GM18868 (cell line): ENCODE measurements at regions not wholly inside any gene's neighbourhood (a gene's known extent, or its start where the extent isn't known, plus 50 kb on each side); places are given as distances from the start of the nearest gene placed in this dataset.
"Not testable (repeated sequence)": the region's sequence is repeated elsewhere in the genome, so short reads cannot be mapped to it uniquely, and the experiment has no call there.

ENCODE experiments used
- ATAC-seq: cut with Tn5 transposase; IDR thresholded peaks from one replicate; pipeline ENCODE4 v1.9.1; 2021; ENCODE audit warnings: mild to moderate bottlenecking, moderate library complexity; ENCODE audit not compliant: unreplicated experiment

- ATAC-seq, result no peak
These were observed 589.8 kb downstream of the KCNH5 start for GRCh38 chr14:62455446-62455845.

- ATAC-seq, result no peak
These were observed 582.3 kb downstream of the KCNH5 start for GRCh38 chr14:62462988-62463387.

DNA sequence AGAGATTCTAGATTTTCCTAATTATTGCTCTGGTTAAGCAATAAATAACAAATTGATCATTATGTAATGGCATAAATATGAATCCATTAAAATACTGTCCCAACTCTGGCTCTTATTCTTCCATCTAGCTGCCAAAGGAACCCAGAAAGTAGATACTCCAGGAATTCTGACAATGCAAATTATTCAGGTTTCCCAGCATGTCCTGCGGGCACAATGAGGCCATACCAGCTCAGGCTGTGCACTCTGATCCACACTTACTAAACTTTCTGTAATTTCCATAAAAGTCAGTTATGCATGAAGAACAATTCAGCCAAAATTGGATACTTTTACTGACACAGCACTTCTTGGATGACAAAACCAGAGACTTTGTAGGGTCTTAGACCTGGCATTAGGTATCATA lies 576.3 kb downstream of the KCNH5 start:
- no peak for ATAC-seq

- ATAC-seq, result no peak
These were observed 574.3 kb downstream of the KCNH5 start for GRCh38 chr14:62470935-62471334.

GRCh38 chr14:62491146-62491545 lies 554.1 kb downstream of the KCNH5 start:
- no peak for ATAC-seq

- no peak for ATAC-seq
These were observed 547.5 kb downstream of the KCNH5 start for GRCh38 chr14:62497708-62498107.

- ATAC-seq, result no peak
These were observed 544.1 kb downstream of the KCNH5 start for GRCh38 chr14:62501021-62501750.

- no peak for ATAC-seq
These were observed 540.2 kb downstream of the KCNH5 start for GRCh38 chr14:62505045-62505444.

DNA sequence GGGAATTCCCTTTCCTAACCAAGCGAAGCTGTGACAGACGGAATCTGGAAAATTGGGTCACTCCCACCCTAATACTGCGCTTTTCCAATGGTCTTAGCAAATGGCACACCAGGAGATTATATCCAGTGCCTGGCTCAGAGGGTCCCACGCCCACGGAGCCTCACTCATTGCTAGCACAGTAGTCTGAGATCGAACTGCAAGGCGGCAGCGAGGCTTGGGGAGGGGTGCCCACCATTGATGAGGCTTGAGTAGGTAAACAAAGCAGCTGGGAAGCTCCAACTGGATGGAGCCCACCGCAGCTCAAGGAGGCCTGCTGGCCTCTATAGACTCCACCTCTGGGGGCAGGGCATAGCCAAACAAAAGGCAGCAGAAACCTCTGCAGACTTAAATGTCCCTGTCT lies 523.9 kb downstream of the KCNH5 start:
- ATAC-seq, result not testable (repeated sequence)

DNA sequence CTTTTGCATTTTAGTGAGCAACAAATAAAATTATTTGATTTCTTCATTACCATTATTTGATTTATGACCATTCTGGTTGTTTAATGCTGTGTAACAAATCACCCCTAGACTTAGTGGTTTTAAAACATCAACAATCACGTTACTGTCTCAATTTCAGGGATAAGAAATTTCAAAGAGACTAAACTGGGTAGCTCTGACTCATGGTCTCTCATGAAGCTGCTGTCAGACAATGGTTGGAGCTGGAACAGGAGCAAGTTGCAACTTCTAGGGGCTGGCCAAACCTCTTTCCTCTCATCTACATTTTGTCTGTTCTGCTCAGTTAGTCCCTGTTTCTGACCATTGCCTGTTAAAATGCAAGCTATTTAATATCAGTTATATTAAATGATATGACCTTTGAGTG lies 517.0 kb downstream of the KCNH5 start:
- no peak for ATAC-seq

DNA sequence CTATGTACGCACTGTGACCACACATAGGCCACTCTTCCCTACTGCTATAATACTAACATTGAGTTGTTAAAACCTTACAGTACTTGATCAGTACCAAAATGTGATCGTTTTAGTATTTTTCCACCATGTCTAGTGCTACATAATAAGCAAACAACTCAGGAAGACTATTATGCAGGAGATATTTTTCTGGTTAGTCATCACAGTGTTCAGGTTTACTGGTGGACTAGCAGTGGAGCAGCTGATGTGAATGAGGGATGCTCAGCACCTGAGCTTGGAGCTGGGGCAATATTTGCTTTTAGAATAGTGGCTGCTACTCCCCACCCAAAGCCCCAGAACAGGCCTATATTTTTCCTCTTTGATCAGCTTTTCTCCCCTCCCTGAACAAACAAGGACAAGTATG lies 513.1 kb downstream of the KCNH5 start:
- ATAC-seq, result no peak

DNA sequence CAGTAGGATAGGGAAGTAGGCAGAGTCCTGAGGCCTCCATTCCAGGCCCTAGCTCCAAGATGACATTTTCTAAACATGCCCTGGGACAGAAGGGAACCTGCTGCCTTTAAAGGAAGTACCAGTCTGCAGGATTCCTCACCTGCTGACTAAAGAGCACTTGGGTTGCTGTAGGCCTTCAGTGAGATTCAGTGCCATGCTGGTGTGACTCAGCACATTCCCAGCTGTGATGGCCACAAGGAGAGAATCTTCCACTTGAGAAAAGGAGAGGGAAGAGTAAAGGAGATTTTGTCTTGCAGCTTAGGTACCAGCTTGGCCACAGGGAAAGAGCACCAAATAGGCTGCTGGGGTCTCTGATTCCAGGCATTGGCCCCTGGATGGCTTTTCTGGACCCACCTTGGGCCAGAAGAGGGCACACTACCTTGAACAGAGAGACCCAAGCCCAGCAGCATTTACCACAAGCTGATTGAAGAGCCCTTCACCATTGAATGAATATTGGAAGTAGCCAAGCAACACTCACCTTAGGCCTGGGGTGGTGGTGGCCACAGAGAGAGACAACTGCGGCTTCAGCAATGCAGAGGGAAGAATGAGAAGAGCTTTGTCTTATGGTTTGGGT lies 498.3 kb downstream of the KCNH5 start:
- ATAC-seq, result no peak

- ATAC-seq, result no peak
These were observed 487.8 kb downstream of the KCNH5 start for GRCh38 chr14:62557416-62557815.

DNA sequence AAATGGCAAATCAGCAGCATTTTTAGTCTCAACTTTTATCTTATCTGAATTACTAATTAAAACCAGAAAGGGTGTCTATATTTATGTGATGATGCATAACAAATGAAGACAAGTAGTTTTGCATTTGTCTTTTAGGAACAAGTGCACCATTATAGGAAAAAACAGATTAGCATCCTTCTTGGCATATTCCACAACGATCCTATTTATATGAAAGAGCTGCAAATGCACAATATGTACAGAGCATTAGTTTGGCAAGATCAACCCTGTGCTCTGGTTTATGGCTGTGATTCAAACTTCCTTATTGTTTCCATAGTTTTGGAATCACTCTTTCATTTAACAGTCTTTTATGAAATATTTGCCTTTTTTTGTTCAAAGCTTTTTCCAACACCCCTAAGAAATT lies 486.8 kb downstream of the KCNH5 start:
- no peak for ATAC-seq

GRCh38 chr14:62585247-62585646 lies 460.0 kb downstream of the KCNH5 start:
- ATAC-seq, result no peak

DNA sequence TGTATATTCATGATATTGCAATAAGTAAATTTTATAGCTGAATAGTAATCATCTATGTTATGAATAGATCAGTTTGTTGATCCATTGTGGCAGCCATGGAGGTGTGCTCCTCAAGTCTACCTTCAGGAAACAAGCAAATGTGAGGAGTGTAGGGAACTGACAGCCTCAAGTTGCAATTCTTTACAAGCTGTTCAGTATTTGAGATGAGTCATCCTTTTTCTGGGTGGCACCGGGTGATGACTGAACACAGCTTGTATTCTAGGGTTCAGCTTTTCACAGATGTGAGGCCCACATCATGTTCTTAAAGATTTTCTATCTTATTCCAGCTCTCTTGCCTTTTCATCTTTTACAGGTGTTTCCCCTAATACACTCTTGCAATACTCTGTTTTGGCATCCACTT lies 452.4 kb downstream of the KCNH5 start:
- ATAC-seq, result no peak

- no peak for ATAC-seq
These were observed 448.1 kb downstream of the KCNH5 start for GRCh38 chr14:62597143-62597542.

DNA sequence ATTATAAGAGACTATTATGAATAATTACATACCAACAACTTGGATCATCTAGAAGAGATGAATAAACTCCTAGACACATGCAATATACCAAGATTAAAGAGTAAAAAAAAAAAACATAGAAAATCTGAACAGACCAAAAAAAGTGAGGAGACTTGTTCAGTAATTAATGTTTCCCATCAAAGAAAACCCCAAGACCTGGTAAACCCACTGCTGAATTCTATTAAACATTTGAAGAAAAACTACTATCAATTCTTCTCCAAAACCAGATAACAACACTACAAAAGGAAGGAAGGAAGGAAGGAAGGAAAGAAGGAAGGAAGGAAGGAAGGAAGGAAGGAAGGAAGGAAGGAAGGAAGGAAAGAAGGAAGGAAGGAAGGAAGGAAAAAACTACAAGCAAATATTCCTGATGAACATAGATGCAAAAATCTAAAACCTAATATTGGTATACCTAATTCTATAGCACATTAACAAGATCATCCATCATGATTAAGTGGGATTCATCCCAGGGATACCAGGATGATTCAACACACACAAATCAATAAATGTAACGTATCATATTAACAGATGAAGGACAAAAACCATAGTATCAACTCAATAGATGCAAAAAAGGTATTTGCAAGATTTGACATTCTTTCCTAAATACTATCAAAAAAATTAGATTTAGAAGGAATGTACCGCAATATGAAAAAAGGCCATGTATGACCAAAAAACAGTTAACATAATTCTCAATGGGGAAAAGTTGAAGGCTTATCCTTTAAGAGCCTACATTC lies 445.5 kb downstream of the KCNH5 start:
- ATAC-seq, result no peak

GRCh38 chr14:62602712-62603111 lies 442.5 kb downstream of the KCNH5 start:
- no peak for ATAC-seq

DNA sequence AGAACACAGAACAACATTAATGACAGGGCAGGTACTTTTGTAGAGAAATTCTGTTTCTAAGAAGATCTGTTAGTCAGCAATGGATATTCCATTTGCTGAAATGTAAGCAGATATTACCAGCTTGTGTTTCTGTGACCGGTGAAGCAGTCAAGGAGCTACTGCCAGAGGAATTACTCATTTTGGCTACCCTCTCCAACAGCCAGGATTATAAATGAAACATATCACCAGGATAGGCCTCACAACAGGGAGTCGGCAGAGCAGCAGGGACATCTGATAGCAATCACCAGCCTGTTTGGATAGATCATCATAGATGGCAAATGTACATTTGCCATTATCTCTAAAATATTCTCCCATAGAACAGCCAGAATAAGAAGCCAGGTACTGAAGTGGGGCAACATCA lies 440.7 kb downstream of the KCNH5 start:
- no peak for ATAC-seq

DNA sequence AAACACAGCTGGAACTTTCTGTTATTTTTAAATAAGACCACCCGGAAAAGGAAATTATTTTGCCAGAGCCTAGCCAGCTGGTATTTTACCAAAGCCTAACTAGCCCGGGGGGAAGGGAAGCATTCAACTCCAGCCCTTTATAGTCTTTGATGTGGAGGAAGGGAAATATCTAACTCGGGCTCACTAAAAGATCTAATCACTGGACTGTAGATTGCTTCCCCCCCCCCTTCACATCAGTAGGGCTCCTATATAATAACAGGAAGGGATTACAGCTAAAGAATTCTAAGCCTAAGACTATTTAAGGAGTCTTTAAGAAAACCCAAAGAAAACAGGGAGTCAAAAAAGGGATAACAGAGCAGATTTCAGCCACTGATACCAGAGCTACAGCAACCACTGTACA lies 431.1 kb downstream of the KCNH5 start:
- ATAC-seq, result no peak

DNA sequence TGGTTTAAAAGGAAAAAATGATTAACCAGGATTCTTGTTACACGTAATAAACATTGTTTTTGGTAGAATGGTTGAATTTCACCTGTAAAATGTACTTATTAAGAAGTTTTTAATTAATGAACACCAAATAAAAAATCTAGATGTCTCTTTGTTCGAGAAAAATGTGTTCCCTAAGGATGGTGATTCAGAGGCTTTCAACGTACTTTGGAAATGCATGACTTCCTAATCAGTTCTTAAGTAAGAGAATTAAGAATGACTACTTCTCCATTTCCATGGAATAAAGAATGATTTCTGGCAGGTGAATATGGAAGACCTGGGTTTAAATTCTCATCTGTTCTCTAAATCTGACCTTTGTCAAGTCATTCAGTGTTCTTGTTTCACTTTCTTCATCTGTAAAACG lies 428.6 kb downstream of the KCNH5 start:
- ATAC-seq, result no peak
